Middle frontal gyrus (tissue), 1 donor: ENCODE measurements at regions not wholly inside any gene's neighbourhood (a gene's known extent, or its start where the extent isn't known, plus 50 kb on each side); places are given as distances from the start of the nearest gene placed in this dataset.
"Not testable (repeated sequence)": the region's sequence is repeated elsewhere in the genome, so short reads cannot be mapped to it uniquely, and the experiment has no call there.

Experiments used
- DNase-seq: peaks from one replicate; pipeline ENCODE4 v3.0.0-alpha.2; 2015; ENCODE audit warnings: low spot score; ENCODE audit errors: extremely low spot score

- DNase-seq: no peak
Observed at GRCh38 chr19:30842926-30843325, 470.7 kb downstream of the ZNF536 start.

- no peak for DNase-seq
Observed at GRCh38 chr19:30841934-30842333, 469.8 kb downstream of the ZNF536 start.

DNA sequence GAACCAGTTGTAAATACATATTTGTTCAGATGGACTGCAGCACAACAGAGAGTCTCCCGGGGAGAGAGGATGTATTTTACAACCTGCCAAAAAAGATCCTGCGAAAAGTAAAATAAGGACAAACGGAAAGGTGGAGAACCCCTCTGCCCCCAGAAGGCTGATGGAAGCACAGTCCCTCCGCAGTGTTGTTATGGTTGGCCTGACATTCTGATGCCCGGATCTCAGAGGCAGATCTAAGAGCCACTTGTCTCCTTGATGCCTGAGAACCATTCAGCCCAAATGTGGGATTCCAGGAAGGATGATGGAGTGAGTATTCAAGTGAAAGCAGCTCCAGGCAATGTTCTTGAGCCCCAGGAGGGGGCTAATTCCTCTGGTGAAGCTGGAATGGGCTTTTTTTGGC lies 458.7 kb downstream of the ZNF536 start:
- DNase-seq: no peak

GRCh38 chr19:30825505-30825904 lies 453.3 kb downstream of the ZNF536 start:
- DNase-seq: not testable (repeated sequence)

DNA sequence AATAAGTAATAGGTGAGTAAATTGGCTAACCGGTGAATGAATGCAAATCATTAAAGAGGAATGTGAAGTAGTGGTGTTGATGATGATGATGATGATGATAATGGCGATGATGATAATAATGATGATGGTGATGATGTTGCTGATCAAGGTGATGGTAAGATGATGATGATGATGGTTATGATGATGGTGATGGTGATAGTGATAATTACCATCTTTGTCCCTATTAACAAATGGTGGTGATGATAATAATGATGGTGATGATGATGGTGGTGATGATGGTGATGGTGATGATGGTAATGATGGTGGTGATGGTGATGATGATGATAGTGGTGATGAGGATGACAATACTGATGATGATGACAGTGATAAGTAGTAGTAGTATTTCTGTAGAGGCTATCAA lies 452.6 kb downstream of the ZNF536 start:
- no peak for DNase-seq

DNA sequence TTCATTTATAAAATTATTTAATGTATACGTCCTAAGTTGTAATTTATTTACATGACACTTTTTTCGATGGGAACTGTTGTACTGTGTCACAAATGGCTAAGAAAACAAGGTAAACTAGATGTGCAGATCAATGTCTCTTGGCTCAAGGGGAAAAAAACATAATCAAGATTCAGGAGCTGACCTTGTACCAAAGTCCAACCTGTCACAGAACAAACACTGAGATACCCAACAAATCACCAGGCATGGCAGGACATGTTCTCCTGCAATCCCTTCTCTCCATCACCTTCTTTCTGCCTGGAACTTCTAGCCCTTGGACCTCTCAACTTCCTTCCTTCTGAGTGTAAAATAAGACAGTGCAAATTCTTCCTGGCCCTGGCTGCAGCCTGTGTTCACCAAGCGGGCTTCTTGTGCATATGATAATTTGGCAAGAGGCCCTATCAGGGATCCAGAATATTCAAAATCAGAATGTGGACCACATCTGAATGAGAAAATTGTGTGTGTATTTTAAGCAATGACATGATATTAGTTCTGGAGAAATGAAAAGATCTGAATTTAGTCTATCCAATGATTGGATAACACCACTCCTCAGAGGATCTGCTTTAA lies 445.9 kb downstream of the ZNF536 start:
- DNase-seq: no peak

DNA sequence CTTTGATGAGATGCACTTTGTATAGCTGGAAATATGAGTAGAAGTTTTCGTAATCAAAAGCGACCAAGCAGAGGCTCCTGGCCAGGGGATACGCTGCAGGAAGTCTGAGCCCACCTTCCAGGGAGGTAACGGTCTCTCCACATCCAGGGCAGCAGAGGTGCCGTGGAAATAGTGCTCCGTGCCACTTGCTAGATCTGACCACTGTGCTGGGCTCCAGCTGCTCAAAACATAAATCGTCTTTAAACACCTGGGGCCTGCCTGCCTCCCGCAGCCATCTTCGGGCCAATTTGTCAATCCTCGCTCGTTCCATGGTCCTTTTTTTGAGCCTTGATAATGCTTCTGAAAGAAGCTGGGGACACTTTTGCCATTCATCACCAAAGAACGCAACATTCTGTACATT lies 445.0 kb downstream of the ZNF536 start:
- no peak for DNase-seq

GRCh38 chr19:30815889-30816580 lies 443.9 kb downstream of the ZNF536 start:
- DNase-seq: no peak

DNA sequence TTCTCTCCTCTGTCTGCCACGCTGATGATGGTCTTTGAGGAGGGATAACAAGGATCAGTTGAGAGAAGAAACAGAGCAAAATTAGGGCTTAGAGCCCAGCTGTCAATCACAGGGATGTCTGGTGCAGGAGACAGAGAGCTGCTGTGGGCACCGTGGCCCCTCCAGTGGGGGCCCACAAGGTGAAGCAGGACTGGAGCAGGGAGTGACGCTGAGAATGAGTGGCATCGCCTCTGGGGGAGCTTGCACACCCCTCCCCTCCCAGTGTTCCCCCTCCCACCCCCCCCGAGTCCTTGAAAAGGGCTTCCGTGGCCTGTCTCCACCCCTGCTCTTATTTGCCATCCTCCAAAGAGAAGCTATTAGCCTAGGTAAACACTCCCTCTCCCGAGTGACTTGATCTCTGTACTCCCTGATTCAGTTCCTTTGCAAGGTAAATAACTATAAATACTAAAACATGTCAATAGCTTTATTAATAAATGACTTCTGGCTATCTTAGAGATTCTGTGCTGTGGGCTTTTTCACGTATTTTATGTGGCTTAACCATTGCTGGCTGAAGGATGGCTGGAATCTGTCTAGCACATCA lies 440.0 kb downstream of the ZNF536 start:
- no peak for DNase-seq

GRCh38 chr19:30811397-30812098 lies 439.4 kb downstream of the ZNF536 start:
- DNase-seq: no peak

DNA sequence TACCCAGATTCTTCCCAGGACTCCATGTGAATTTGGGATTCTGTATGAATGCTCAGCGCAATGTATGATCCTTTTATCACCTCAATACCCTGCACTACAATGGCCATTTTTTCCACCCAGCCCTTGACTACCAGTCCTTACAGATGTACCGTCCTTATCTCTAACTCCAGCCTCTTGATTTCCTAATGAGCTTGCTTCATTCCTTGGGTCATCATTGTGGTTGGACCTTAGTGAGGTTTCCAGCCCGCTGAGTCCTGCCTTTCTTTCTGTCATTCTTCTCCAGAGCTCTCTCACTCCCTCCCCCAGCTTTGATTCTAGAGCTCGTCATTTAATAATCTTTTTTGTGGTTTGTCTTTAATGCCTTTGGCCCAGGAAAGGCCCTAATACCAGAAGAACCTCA lies 438.5 kb downstream of the ZNF536 start:
- DNase-seq: no peak

- no peak for DNase-seq
Observed at GRCh38 chr19:30807278-30807677, 435.1 kb downstream of the ZNF536 start.

DNA sequence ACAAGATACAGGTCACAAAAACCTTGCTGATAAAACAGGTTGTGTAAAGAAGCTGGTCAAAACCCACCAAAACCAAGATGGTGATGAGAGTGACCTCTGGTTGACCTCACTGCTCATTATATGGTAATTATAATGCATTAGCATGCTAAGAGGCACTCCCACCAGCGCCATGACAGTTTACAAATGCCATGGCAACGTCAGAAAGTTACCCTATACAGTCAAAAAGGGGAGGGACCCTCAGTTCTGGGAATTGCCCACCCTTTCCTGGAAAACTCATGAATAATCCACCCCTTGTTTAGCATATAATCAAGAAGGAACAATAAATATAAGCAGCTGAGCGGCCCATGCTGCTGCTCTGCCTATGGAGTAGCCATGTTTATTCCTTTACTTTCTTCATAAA lies 434.1 kb downstream of the ZNF536 start:
- no peak for DNase-seq

- DNase-seq: no peak
Observed at GRCh38 chr19:30804751-30805150, 432.6 kb downstream of the ZNF536 start.

DNA sequence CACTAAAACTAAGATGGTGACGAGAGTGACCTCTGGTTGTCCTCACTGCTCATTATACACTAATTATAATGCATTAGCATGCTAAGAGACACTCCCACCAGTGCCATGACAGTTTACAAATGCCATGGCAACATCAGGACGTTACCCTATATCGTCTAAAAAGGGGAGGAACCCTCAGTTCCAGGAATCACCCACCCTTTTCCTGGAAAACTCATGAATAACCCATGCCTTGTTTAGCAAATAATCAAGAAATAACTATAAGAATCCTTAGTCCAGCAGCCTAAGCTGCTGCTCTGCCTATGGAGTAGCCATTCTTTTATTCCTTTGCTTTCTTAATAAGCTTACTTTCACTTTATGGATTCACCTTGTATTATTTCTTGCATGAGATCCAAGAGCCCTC lies 432.1 kb downstream of the ZNF536 start:
- DNase-seq: not testable (repeated sequence)

DNA sequence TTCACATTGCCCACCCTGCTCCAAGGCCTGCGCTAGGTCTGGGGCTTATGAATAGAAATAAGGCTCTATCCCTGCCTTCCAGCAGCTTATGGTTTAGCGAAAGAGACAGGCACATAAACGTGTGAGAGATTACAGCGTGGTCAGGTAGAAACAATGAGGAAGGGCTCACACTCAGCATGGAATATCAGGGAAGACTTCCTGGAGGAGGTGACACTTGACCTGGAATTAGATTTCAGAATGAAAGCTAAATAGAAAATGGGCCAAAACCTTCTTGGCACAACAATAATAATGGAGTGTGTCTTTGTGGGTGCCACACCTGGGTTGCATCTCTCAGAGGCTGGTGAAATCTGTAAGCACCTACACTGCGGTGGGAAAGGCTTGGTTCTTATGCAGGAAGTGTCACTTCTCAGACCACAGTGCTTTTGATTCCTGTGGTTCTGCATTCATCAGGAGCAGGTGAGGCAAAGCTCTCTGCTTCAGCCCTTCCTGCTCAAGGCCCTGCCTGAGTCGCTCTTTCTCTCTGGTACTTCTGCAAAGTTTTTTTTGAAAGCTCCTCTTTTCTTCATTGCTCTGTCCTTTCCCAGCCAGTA lies 430.3 kb downstream of the ZNF536 start:
- no peak for DNase-seq

DNA sequence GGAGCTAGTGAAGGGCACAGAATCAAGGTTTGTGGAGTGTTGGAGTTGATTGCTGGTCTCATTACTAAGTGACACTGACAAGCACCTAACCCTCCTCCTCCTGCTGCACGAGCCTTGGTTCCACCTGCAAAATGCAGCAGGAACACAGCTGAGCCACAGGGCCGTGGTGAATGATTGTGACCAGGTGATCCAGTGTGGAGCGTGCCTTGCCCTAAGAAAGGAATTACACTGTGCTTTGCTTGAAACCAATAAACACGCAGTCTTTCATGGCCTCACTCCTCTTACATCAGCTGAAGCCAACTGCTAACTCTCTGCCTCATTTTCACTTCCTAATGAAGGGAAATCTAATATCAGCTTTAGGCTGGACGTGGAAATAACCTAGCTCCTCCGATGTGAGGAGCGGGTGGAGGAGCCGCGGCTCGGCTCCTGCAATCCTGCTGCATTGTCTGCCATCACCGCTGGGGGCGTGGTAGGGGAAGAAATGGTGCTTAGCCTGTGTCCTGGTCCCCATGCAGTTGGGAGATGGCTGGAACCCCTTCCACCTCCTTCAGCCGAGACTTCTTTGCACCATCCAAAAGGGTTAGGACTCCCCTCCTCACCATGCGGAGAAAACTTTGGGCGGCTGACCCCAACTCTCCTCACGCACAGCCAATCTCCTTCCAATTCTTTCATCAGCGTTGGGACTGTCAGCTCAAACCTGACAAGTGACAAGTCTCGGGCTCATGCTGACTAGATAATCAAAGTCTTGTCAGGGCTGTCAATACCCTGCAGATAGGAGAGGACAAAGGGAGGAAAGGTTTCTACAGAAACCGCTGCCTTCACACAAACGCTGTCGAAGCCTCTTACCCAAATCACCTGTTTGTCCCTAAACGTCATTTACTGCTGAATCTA lies 427.9 kb downstream of the ZNF536 start:
- no peak for DNase-seq

- no peak for DNase-seq
Observed at GRCh38 chr19:30795727-30796126, 423.5 kb downstream of the ZNF536 start.

GRCh38 chr19:30792561-30793505 lies 420.6 kb downstream of the ZNF536 start:
- no peak for DNase-seq

- DNase-seq: no peak
Observed at GRCh38 chr19:30791088-30791487, 418.9 kb downstream of the ZNF536 start.
